CD4-positive, alpha-beta T cell (primary cell): ENCODE measurements at regions not wholly inside any gene's neighbourhood (a gene's known extent, or its start where the extent isn't known, plus 50 kb on each side); places are given as distances from the start of the nearest gene placed in this dataset.

Experiments used
- ATAC-seq: fragments of 200-7000 bp; cut with Tn5 transposase; one replicate; pipeline ENCODE4 v1.10.0; 2022; ENCODE audit warnings: mild to moderate bottlenecking; ENCODE audit not compliant: poor library complexity
- CTCF ChIA-PET: fragments of 350-600 bp; sonication (Branson Sonifier 250); formaldehyde crosslinking; loops from one replicate; lab custom pipeline; 2021; ENCODE audit warnings: antibody characterized with exemption, inconsistent platforms; lab: Charles Lee
- POLR2A ChIA-PET: fragments of 350-600 bp; sonication (Branson Sonifier 250); formaldehyde crosslinking; loops from one replicate; lab custom pipeline; 2021; ENCODE audit warnings: antibody characterized with exemption, inconsistent platforms; lab: Charles Lee
- DNase-seq, 14 experiments: peaks; one replicate each; pipeline ENCODE4 v3.0.0-alpha.2; 2013 to 2020; ENCODE audit warnings: mixed read lengths in 2 of 14
- H3K27ac ChIP-seq, 2 donors: one replicate each; pipeline versions ENCODE4 v1.5.1 to v1.7.0; 2013; ENCODE audit warnings: low read length in 2 of 2, low read depth in 1 of 2, mild to moderate bottlenecking in 1 of 2
- H3K27me3 ChIP-seq, 2 experiments: 1 replicate in 1 of 2; 2 replicates in 1 of 2; pipeline versions ENCODE4 v1.6.1 to v1.7.0; 2013; ENCODE audit warnings: low read length in 2 of 2, control low read depth in 1 of 2, mild to moderate bottlenecking in 1 of 2, moderate library complexity in 1 of 2; ENCODE audit not compliant: insufficient read depth in 2 of 2, control insufficient read depth in 1 of 2
- H3K36me3 ChIP-seq: one replicate; pipeline ENCODE4 v1.6.1; 2013; ENCODE audit warnings: low read length, control low read depth; ENCODE audit not compliant: insufficient read depth
- H3K4me1 ChIP-seq: one replicate; pipeline ENCODE4 v1.6.1; 2013; ENCODE audit warnings: low read length, control low read depth; ENCODE audit not compliant: insufficient read depth
- H3K4me3 ChIP-seq: one replicate; pipeline ENCODE4 v1.5.1; 2013; ENCODE audit warnings: mild to moderate bottlenecking, low read length, moderate library complexity
- H3K9me3 ChIP-seq, 2 experiments: 1 replicate in 1 of 2; 2 replicates in 1 of 2; pipeline versions ENCODE4 v1.6.1 to v1.7.0; 2013; ENCODE audit warnings: low read length in 2 of 2, mild to moderate bottlenecking in 2 of 2, control low read depth in 1 of 2, moderate library complexity in 1 of 2; ENCODE audit not compliant: control insufficient read depth in 1 of 2, insufficient read depth in 1 of 2
- H3K27ac Mint-ChIP-seq: one replicate; pipeline ENCODE4 v1.8.0; 2020; ENCODE audit warnings: mixed read lengths
- H3K27me3 Mint-ChIP-seq: one replicate; pipeline ENCODE4 v1.8.0; 2021; ENCODE audit warnings: mixed read lengths
- H3K36me3 Mint-ChIP-seq: one replicate; pipeline ENCODE4 v1.8.0; 2021; ENCODE audit warnings: low read depth, mixed read lengths
- H3K4me1 Mint-ChIP-seq: one replicate; pipeline ENCODE4 v1.8.0; 2021; ENCODE audit warnings: low read depth, mixed read lengths
- H3K4me3 Mint-ChIP-seq: one replicate; pipeline ENCODE4 v1.8.0; 2020; ENCODE audit warnings: mild to moderate bottlenecking, mixed read lengths
- H3K9me3 Mint-ChIP-seq: one replicate; pipeline ENCODE4 v1.8.0; 2020; ENCODE audit warnings: mixed read lengths
- intact Hi-C, 2 experiments: fragments of 100-400 bp; cut with DNase I in 1 of 2; cut with micrococcal nuclease in 1 of 2; formaldehyde crosslinking; loops; one replicate each; pipeline versions ENCODE4 v1.15.1 to v1.9.0; 2023 to 2025; cut with DNase I, micrococcal nuclease
- TF ChIP-seq, protein P1 (sequence below): fragments of 200-600 bp; IDR thresholded peaks from one replicate; pipeline ENCODE4 v1.8.0; 2022; ENCODE audit warnings: antibody characterized with exemption, mild to moderate bottlenecking

DNA sequence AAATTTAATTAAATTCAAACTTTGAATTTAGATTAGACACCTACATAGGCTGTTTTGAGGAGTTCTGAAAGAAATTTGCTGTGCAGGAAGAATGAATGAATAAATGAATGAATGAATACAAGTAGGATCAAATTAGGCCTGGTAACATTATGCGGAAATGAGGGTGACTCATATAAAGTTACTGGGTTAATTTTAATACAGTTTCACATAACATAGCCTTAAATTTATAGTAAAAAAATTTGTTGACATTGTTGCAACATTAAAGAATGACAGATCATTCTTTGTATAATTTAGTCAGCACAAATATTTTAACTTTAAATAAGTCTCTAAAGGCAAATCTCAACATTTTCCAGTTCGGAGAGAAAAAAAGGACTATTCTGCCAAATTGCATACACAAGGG lies 1293.1 kb upstream of the SLC39A10 start:
- DNase-seq = no peak
- Mint-ChIP-seq H3K4me3 (no peak overlapping the region), H3K4me1 (no peaks in the 10 kb centered on the region), H3K27me3 (no peaks in the 10 kb centered on the region), H3K9me3 (peaks cover 10% of the 10 kb centered on the region), H3K27ac (no peak overlapping the region), H3K36me3 (no peaks in the 10 kb centered on the region)
- ChIA-PET CTCF (no interaction called here), POLR2A (no interaction called here)
- Histone ChIP-seq H3K4me1 (no peaks in the 10 kb centered on the region), H3K36me3 (no peaks in the 10 kb centered on the region), H3K27me3 (no peaks in the 10 kb centered on the region), H3K27ac (no peak overlapping the region), H3K4me3 (no peak overlapping the region), H3K9me3 (no peaks in the 10 kb centered on the region)
- TF ChIP-seq, protein P1, sequence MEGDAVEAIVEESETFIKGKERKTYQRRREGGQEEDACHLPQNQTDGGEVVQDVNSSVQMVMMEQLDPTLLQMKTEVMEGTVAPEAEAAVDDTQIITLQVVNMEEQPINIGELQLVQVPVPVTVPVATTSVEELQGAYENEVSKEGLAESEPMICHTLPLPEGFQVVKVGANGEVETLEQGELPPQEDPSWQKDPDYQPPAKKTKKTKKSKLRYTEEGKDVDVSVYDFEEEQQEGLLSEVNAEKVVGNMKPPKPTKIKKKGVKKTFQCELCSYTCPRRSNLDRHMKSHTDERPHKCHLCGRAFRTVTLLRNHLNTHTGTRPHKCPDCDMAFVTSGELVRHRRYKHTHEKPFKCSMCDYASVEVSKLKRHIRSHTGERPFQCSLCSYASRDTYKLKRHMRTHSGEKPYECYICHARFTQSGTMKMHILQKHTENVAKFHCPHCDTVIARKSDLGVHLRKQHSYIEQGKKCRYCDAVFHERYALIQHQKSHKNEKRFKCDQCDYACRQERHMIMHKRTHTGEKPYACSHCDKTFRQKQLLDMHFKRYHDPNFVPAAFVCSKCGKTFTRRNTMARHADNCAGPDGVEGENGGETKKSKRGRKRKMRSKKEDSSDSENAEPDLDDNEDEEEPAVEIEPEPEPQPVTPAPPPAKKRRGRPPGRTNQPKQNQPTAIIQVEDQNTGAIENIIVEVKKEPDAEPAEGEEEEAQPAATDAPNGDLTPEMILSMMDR = no peak
- intact Hi-C loops = no loop called here
- ATAC-seq = no peak

DNA sequence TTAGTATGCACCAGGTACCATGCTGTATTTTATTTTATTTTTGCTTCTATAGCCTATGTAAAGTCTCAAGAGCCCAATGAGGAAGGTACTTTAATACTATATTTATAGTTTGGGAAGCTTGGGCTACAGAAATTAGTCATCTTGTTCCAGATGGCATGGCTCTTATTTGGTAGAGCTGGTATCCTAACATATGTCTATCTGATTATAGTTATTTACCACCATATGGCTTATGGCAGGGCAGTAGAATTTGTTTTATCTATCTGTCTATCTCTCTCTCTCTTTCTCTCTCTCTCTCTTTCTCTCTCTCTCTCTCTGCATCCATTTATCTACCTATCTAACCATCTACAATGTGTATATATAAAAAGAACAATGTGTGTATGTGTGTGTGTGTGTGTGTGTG lies 1293.7 kb upstream of the SLC39A10 start:
- Mint-ChIP-seq H3K4me1 (no peaks in the 10 kb centered on the region), H3K36me3 (no peaks in the 10 kb centered on the region), H3K4me3 (no peak overlapping the region), H3K27ac (no peak overlapping the region), H3K27me3 (no peaks in the 10 kb centered on the region), H3K9me3 (peaks cover 10% of the 10 kb centered on the region)
- no peaks in the 10 kb centered on the region for H3K36me3 ChIP-seq
- DNase-seq (no peak), ATAC-seq (no peak)
- TF ChIP-seq, protein P1 = no peak
- H3K4me3 ChIP-seq = no peak overlapping the region
- H3K27me3 ChIP-seq = no peaks in the 10 kb centered on the region
- no peaks in the 10 kb centered on the region for H3K4me1 ChIP-seq
- no peaks in the 10 kb centered on the region for H3K9me3 ChIP-seq
- H3K27ac ChIP-seq = no peak overlapping the region
- ChIA-PET CTCF (no interaction called here), POLR2A (no interaction called here)
- intact Hi-C loops = no loop called here

DNA sequence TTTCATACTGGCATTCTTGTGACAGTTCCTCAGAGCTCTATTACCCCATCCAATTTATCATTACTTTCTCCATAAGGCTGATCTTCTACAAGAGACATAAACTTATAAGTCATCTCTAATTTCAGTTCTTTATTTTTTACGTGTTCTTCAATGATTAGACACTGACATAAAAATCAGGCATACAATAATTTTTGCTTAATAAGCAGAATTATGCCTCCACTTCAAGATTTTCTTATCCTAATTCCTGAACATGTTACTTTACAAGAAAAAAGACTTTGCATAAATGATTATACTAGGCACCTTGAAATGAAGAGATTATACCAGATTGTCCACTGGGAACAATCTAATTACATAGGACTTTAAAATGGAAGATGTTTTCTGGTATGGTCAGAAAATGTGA lies 1304.5 kb upstream of the SLC39A10 start:
- DNase-seq = no peak
- Histone ChIP-seq H3K4me3 (no peak overlapping the region), H3K27ac (no peak overlapping the region), H3K36me3 (no peaks in the 10 kb centered on the region), H3K4me1 (no peaks in the 10 kb centered on the region), H3K27me3 (no peaks in the 10 kb centered on the region), H3K9me3 (no peaks in the 10 kb centered on the region)
- TF ChIP-seq, protein P1 = no peak
- ChIA-PET CTCF (no interaction called here), POLR2A (no interaction called here)
- H3K27ac Mint-ChIP-seq = no peak overlapping the region
- H3K27me3 Mint-ChIP-seq = no peaks in the 10 kb centered on the region
- no peaks in the 10 kb centered on the region for H3K36me3 Mint-ChIP-seq
- intact Hi-C loops = no loop called here
- no peaks in the 10 kb centered on the region for H3K4me1 Mint-ChIP-seq
- ATAC-seq = no peak
- no peaks in the 10 kb centered on the region for H3K9me3 Mint-ChIP-seq
- H3K4me3 Mint-ChIP-seq = no peak overlapping the region
